B cell (primary cell): ENCODE measurements at regions not wholly inside any gene's neighbourhood (a gene's known extent, or its start where the extent isn't known, plus 50 kb on each side); places are given as distances from the start of the nearest gene placed in this dataset.

Source experiments
- ATAC-seq: fragments of 200-7000 bp; cut with Tn5 transposase; one replicate; pipeline ENCODE4 v1.10.0; 2021; ENCODE audit warnings: low read depth, mild to moderate bottlenecking, moderate number of reproducible peaks, moderate library complexity
- CTCF ChIA-PET: fragments of 350-600 bp; sonication (Branson Sonifier 250); formaldehyde crosslinking; loops from one replicate; lab custom pipeline; 2021; ENCODE audit warnings: antibody characterized with exemption, inconsistent platforms; lab: Charles Lee
- POLR2A ChIA-PET: fragments of 350-600 bp; sonication (Branson Sonifier 250); formaldehyde crosslinking; loops from one replicate; lab custom pipeline; 2021; ENCODE audit warnings: antibody characterized with exemption; lab: Charles Lee
- DNase-seq: peaks from one replicate; pipeline ENCODE4 v3.0.0; 2013
- H2AFZ ChIP-seq: 2 replicates; pipeline ENCODE4 v1.6.1; 2012; ENCODE audit warnings: mild to moderate bottlenecking, low read depth, low read length; ENCODE audit not compliant: insufficient read depth, poor library complexity, severe bottlenecking
- H3K27ac ChIP-seq, 2 donors: 1 replicate in 1 of 2; 2 replicates in 1 of 2; pipeline ENCODE4 v1.5.1; 2012 to 2013; ENCODE audit warnings: low read length in 2 of 2, mild to moderate bottlenecking in 2 of 2, moderate library complexity in 1 of 2
- H3K27me3 ChIP-seq, 4 experiments: fragments of 200-600 bp in 1 of 4; sonication (generic) in 1 of 4; replicated peaks in 1 of 4; 1 replicate in 2 of 4; 2 replicates in 2 of 4; pipeline versions ENCODE4 v1.6.1 to v1.7.0; 2013 to 2016; ENCODE audit warnings: low read length in 3 of 4, mild to moderate bottlenecking in 2 of 4, mixed read lengths in 1 of 4, moderate library complexity in 1 of 4; ENCODE audit not compliant: insufficient read depth in 4 of 4, control insufficient read depth in 3 of 4; ENCODE audit errors: control extremely low read depth in 1 of 4
- H3K36me3 ChIP-seq, 2 experiments: replicated peaks in 1 of 2; 1 replicate in 1 of 2; 2 replicates in 1 of 2; pipeline versions ENCODE4 v1.6.1 to v1.7.1; 2013; ENCODE audit warnings: low read length in 1 of 2; ENCODE audit not compliant: insufficient read depth in 2 of 2, control insufficient read depth in 1 of 2; ENCODE audit errors: control extremely low read depth in 1 of 2, extremely low read depth in 1 of 2
- H3K4me1 ChIP-seq, 2 donors: fragments of 200-600 bp in 1 of 2; sonication (generic) in 1 of 2; 1 replicate in 1 of 2; 2 replicates in 1 of 2; pipeline versions ENCODE4 v1.5.1 to v1.6.1; 2013 to 2017; ENCODE audit warnings: low read length in 2 of 2; ENCODE audit not compliant: control insufficient read depth in 2 of 2, insufficient read depth in 2 of 2
- H3K4me2 ChIP-seq: replicated peaks from 2 replicates; pipeline ENCODE3; 2012; ENCODE audit warnings: mild to moderate bottlenecking, low read depth, low read length; ENCODE audit not compliant: poor library complexity, severe bottlenecking
- H3K4me3 ChIP-seq, 5 experiments: fragments of 200-600 bp in 1 of 5; sonication (generic) in 1 of 5; 1 replicate in 3 of 5; 2 replicates in 2 of 5; pipeline versions ENCODE4 v1.5.1 to v1.7.0; 2011 to 2016; ENCODE audit warnings: low read length in 4 of 5, mild to moderate bottlenecking in 4 of 5, low read depth in 2 of 5, control low read depth in 1 of 5, moderate library complexity in 1 of 5; ENCODE audit not compliant: insufficient read depth in 1 of 5; ENCODE audit errors: control extremely low read depth in 1 of 5, extremely low read depth in 1 of 5
- H3K79me2 ChIP-seq: fragments of 200-600 bp; sonication (generic); one replicate; pipeline ENCODE4 v1.6.0; 2016; ENCODE audit warnings: low read length; ENCODE audit not compliant: control insufficient read depth, insufficient read depth
- H3K9ac ChIP-seq: fragments of 200-600 bp; sonication (generic); 2 replicates; pipeline ENCODE4 v1.6.1; 2017; ENCODE audit warnings: mild to moderate bottlenecking, low read length, moderate library complexity
- H3K9me3 ChIP-seq, 3 donors: one replicate each; pipeline versions ENCODE4 v1.6.1 to v1.7.1; 2013; ENCODE audit warnings: low read length in 2 of 3; ENCODE audit not compliant: control insufficient read depth in 2 of 3, insufficient read depth in 1 of 3; ENCODE audit errors: control extremely low read depth in 1 of 3
- H4K20me1 ChIP-seq: 2 replicates; pipeline ENCODE4 v1.6.0; 2012; ENCODE audit warnings: mild to moderate bottlenecking, low read length; ENCODE audit not compliant: insufficient read depth, control insufficient read depth, poor library complexity, severe bottlenecking
- H3K27ac Mint-ChIP-seq: one replicate; pipeline ENCODE4 v1.8.0; 2021; ENCODE audit warnings: mixed read lengths
- H3K27me3 Mint-ChIP-seq: one replicate; pipeline ENCODE4 v1.8.0; 2021; ENCODE audit warnings: mixed read lengths
- H3K4me1 Mint-ChIP-seq: one replicate; pipeline ENCODE4 v1.8.0; 2021; ENCODE audit warnings: mixed read lengths
- H3K4me3 Mint-ChIP-seq: one replicate; pipeline ENCODE4 v1.8.0; 2021; ENCODE audit warnings: mixed read lengths
- H3K9me3 Mint-ChIP-seq: one replicate; pipeline ENCODE4 v1.8.0; 2022; ENCODE audit warnings: mixed read lengths; ENCODE audit not compliant: insufficient read depth
- CTCF ChIP-seq: fragments of 200-600 bp; IDR thresholded peaks from one replicate; pipeline ENCODE4 v1.8.0; 2022; ENCODE audit warnings: antibody characterized with exemption, mild to moderate bottlenecking
- EZH2 ChIP-seq: IDR thresholded peaks from 2 replicates; pipeline ENCODE4 v1.6.1; 2012; ENCODE audit warnings: borderline replicate concordance, low read depth, mild to moderate bottlenecking, moderate library complexity, low read length; ENCODE audit not compliant: insufficient read depth, poor library complexity, severe bottlenecking
- WGBS: methylation state at CpG from one replicate; pipeline ENCODE4 v1.1.5; 2013; ENCODE audit warnings: missing lambda C conversion rate; ENCODE audit not compliant: insufficient coverage; 5-methylcytosine and 5-hydroxymethylcytosine counted together
- intact Hi-C: fragments of 100-400 bp; cut with micrococcal nuclease; formaldehyde crosslinking; loops from one replicate; pipeline ENCODE4 v1.10.0; 2022

DNA sequence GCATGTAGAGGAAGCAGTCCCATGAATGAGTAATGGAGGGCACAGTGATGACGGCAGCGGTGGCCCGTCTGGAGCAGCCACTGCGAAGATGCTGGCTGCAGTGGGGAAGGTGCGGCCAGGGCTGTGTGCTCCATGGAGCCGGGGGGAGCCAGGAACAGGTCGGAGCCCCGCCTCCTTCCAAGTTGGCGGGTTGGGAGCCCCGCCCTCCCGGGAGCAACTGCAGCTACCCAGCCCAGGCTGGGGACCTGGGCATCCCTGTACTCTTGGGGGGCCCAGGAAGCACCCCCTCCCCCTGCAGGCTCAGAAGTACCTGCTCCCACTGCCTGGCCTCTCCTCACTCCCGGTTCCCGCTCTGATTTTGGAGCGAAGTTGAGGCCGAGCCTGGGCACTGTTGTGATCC is 175.1 kb upstream of the ADCY1 start:
- 92% methylated on average over 15 of the region's 15 CpGs for WGBS

DNA sequence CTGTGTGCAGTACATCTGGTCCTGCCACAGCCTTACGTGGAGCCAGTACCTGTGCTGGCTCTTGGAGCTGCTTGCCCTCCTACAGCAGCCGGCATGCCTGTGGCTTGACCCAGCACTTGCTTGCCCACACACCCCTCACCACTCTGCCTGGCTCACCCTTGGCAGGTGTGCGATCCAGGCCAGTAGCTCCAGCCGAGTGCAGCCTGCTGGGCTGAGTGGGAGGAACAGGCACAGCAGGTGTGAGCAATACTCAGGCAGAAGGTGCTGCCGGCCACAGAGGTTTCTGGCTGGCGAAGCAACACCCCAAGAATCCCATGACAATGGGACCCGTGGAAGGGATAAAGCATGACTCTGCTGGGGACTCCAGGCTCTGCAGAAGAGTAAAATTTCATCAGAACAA is 173.5 kb upstream of the ADCY1 start:
- ChIA-PET POLR2A (no interaction called here), CTCF (no interaction called here)
- Mint-ChIP-seq H3K27ac (no peak overlapping the region), H3K27me3 (no peaks in the 10 kb centered on the region), H3K9me3 (peaks cover 3% of the 10 kb centered on the region), H3K4me1 (no peaks in the 10 kb centered on the region), H3K4me3 (no peak overlapping the region)
- Histone ChIP-seq H3K79me2 (no peaks in the 10 kb centered on the region), H3K4me1 (no peaks in the 10 kb centered on the region), H3K4me3 (no peak overlapping the region), H3K4me2 (no peak overlapping the region), H2AFZ (no peak overlapping the region), H3K9ac (no peak overlapping the region), H3K9me3 (peaks cover 0 to 17% (median 0%) of the 10 kb centered on the region in 3 donors), H3K36me3 (no peaks in the 10 kb centered on the region), H3K27ac (no peak overlapping the region), H4K20me1 (no peaks in the 10 kb centered on the region), H3K27me3 (no peaks in the 10 kb centered on the region)
- ATAC-seq (no peak), DNase-seq (no peak)
- intact Hi-C loops, result no loop called here
- 89% methylated on average over 6 of the region's 7 CpGs for WGBS
- no peak for TF ChIP-seq EZH2
- no peak for TF ChIP-seq CTCF

More for the DNA sequence above, 175.1 kb upstream of the ADCY1 start:
- no peaks in the 10 kb centered on the region for H3K27me3 Mint-ChIP-seq
- intact Hi-C loops, result no loop called here
- no peaks in the 10 kb centered on the region for H4K20me1 ChIP-seq
- no peaks in the 10 kb centered on the region for H3K4me1 ChIP-seq
- no peak overlapping the region for H2AFZ ChIP-seq
- H3K79me2 ChIP-seq, result no peaks in the 10 kb centered on the region
- H3K9ac ChIP-seq, result no peak overlapping the region
- ATAC-seq (no peak), DNase-seq (no peak)
- H3K4me3 ChIP-seq, result no peak overlapping the region
- H3K4me2 ChIP-seq, result no peak overlapping the region
- H3K27me3 ChIP-seq, result no peaks in the 10 kb centered on the region
- no peaks in the 10 kb centered on the region for H3K36me3 ChIP-seq
- ChIA-PET CTCF (no interaction called here), POLR2A (no interaction called here)
- peaks cover 0 to 19% (median 2%) of the 10 kb centered on the region in 3 donors for H3K9me3 ChIP-seq
- no peak overlapping the region for H3K27ac Mint-ChIP-seq
- no peak overlapping the region for H3K27ac ChIP-seq
- no peak for TF ChIP-seq CTCF
- no peak for TF ChIP-seq EZH2
- H3K4me3 Mint-ChIP-seq, result no peak overlapping the region
- H3K9me3 Mint-ChIP-seq, result peaks cover 3% of the 10 kb centered on the region
- H3K4me1 Mint-ChIP-seq, result no peaks in the 10 kb centered on the region
